Neural cell (in vitro differentiated cells): ENCODE measurements at regions not wholly inside any gene's neighbourhood (a gene's known extent, or its start where the extent isn't known, plus 50 kb on each side); places are given as distances from the start of the nearest gene placed in this dataset.

Experiments
- CTCF ChIP-seq: fragments of 450-650 bp; IDR thresholded peaks from 2 replicates; pipeline ENCODE4 v1.5.1; 2014; ENCODE audit warnings: antibody characterized with exemption, mild to moderate bottlenecking, moderate library complexity; ENCODE audit not compliant: poor library complexity, severe bottlenecking
- EZH2 ChIP-seq: fragments of 200-600, 300-800 bp; shearing (Covaris generic), sonication (generic); IDR thresholded peaks from 2 replicates; pipeline ENCODE4 v1.6.1; 2014; ENCODE audit warnings: antibody characterized with exemption, low read length, borderline replicate concordance, mild to moderate bottlenecking; ENCODE audit not compliant: insufficient read depth, poor library complexity, severe bottlenecking
- REST ChIP-seq: IDR thresholded peaks from 2 replicates; pipeline ENCODE4 v1.6.1; 2012; ENCODE audit warnings: borderline replicate concordance

- TF ChIP-seq EZH2 (no peak), REST (no peak), CTCF (no peak)
These were observed 66.5 kb upstream of the NBL1 start for GRCh38 chr1:19577561-19577960.
